NT2/D1 (cell line): ENCODE measurements at regions not wholly inside any gene's neighbourhood (a gene's known extent, or its start where the extent isn't known, plus 50 kb on each side); places are given as distances from the start of the nearest gene placed in this dataset.

Source experiments
- SUZ12 ChIP-seq: IDR thresholded peaks from 2 replicates; pipeline ENCODE4 v1.6.1; 2011; ENCODE audit not compliant: insufficient read length, insufficient read depth; ENCODE audit errors: extremely low read depth
- YY1 ChIP-seq: IDR thresholded peaks from 2 replicates; pipeline ENCODE4 v1.6.1; 2011; ENCODE audit not compliant: insufficient read length, insufficient read depth
- ZNF274 ChIP-seq: IDR thresholded peaks from 2 replicates; pipeline ENCODE4 v1.6.1; 2011; ENCODE audit warnings: mild to moderate bottlenecking, low read depth, low read length

DNA sequence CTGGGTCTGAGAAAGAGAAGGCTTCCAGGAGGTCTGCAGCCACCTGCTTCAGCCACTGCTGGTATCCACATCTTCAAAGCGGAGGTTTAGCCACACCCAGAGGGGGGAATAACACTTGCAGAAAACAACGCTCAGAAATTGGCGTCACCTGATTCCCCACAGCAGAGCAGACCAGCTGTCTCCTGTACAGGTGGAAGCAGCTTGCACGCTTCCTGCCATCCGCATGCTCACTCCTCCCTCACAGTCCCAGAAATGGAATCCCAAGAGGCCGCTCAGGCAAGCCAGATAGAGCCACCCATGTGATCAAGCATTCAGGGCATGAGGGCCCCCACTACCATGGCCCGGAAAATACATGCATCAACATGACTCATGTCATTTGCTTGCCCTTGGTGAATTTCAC is 112.2 kb upstream of the DIO3 start:
- TF ChIP-seq SUZ12 (no peak), YY1 (no peak), ZNF274 (no peak)
